ENCODE measurements at regions not wholly inside any gene's neighbourhood (a gene's known extent, or its start where the extent isn't known, plus 50 kb on each side); places are given as distances from the start of the nearest gene placed in this dataset.
"Not testable (repeated sequence)": the region's sequence is repeated elsewhere in the genome, so short reads cannot be mapped to it uniquely, and the experiment has no call there.

- DNase-seq (ENCODE audit: low read depth in 2 of 2): no peak
These were observed 97.2 kb upstream of the ZNF536 start for GRCh38 chr19:30274987-30275386.

GRCh38 chr19:30276011-30276882 is 95.9 kb upstream of the ZNF536 start:
- DNase-seq (ENCODE audit: low read depth in 2 of 2): no peak

GRCh38 chr19:30276883-30277280 is 95.3 kb upstream of the ZNF536 start:
- no peak for DNase-seq (ENCODE audit: low read depth in 2 of 2)

GRCh38 chr19:30277941-30278881 is 94.0 kb upstream of the ZNF536 start:
- DNase-seq (ENCODE audit: low read depth in 2 of 2): no peak

- no peak for DNase-seq (ENCODE audit: low read depth in 2 of 2)
These were observed 93.3 kb upstream of the ZNF536 start for GRCh38 chr19:30278882-30279254.

- no peak for DNase-seq (ENCODE audit: low read depth in 2 of 2)
These were observed 92.2 kb upstream of the ZNF536 start for GRCh38 chr19:30280018-30280417.

GRCh38 chr19:30281906-30282305 is 90.3 kb upstream of the ZNF536 start:
- DNase-seq (ENCODE audit: low read depth in 2 of 2): no peak

GRCh38 chr19:30283556-30283955 is 88.6 kb upstream of the ZNF536 start:
- no peak for DNase-seq (ENCODE audit: low read depth in 2 of 2)

- no peak for DNase-seq (ENCODE audit: low read depth in 2 of 2)
These were observed 88.0 kb upstream of the ZNF536 start for GRCh38 chr19:30284209-30284608.

GRCh38 chr19:30284885-30285284 is 87.3 kb upstream of the ZNF536 start:
- no peak for DNase-seq (ENCODE audit: low read depth in 2 of 2)

GRCh38 chr19:30286378-30286777 is 85.8 kb upstream of the ZNF536 start:
- DNase-seq (ENCODE audit: low read depth in 2 of 2): no peak

GRCh38 chr19:30287259-30287658 is 84.9 kb upstream of the ZNF536 start:
- DNase-seq (ENCODE audit: low read depth in 2 of 2): no peak

GRCh38 chr19:30287973-30288372 is 84.2 kb upstream of the ZNF536 start:
- no peak for DNase-seq (ENCODE audit: low read depth in 2 of 2)

GRCh38 chr19:30288911-30289310 is 83.3 kb upstream of the ZNF536 start:
- DNase-seq (ENCODE audit: low read depth in 2 of 2): peak; percentile 6 to 7

- DNase-seq (ENCODE audit: low read depth in 2 of 2): no peak
These were observed 82.8 kb upstream of the ZNF536 start for GRCh38 chr19:30289336-30289735.

GRCh38 chr19:30290805-30291204 is 81.4 kb upstream of the ZNF536 start:
- DNase-seq (ENCODE audit: low read depth in 2 of 2): not testable (repeated sequence)

GRCh38 chr19:30293051-30293785 is 79.0 kb upstream of the ZNF536 start:
- DNase-seq (ENCODE audit: low read depth in 2 of 2): no peak

GRCh38 chr19:30297969-30298368 is 74.2 kb upstream of the ZNF536 start:
- no peak for DNase-seq (ENCODE audit: low read depth in 2 of 2)

- no peak for DNase-seq (ENCODE audit: low read depth in 2 of 2)
These were observed 69.0 kb upstream of the ZNF536 start for GRCh38 chr19:30303131-30303654.

- DNase-seq (ENCODE audit: low read depth in 2 of 2): no peak
These were observed 67.6 kb upstream of the ZNF536 start for GRCh38 chr19:30304540-30304939.

- no peak for DNase-seq (ENCODE audit: low read depth in 2 of 2)
These were observed 66.7 kb upstream of the ZNF536 start for GRCh38 chr19:30305346-30306060.

All from fibroblast of skin of left biceps (primary cell).